IgD-negative memory B cell (primary cell): ENCODE measurements at regions not wholly inside any gene's neighbourhood (a gene's known extent, or its start where the extent isn't known, plus 50 kb on each side); places are given as distances from the start of the nearest gene placed in this dataset.
"Not testable (repeated sequence)": the region's sequence is repeated elsewhere in the genome, so short reads cannot be mapped to it uniquely, and the experiment has no call there.

Source experiments
- H3K27ac Mint-ChIP-seq, 3 donors: one replicate each; pipeline ENCODE4 v1.8.0; 2020 to 2022; ENCODE audit warnings: mild to moderate bottlenecking in 3 of 3, mixed read lengths in 3 of 3, moderate library complexity in 1 of 3
- H3K27me3 Mint-ChIP-seq: one replicate; pipeline ENCODE4 v1.8.0; 2021; ENCODE audit warnings: mixed read lengths
- H3K36me3 Mint-ChIP-seq: one replicate; pipeline ENCODE4 v1.8.0; 2020; ENCODE audit warnings: mild to moderate bottlenecking, mixed read lengths
- H3K4me1 Mint-ChIP-seq, 3 donors: one replicate each; pipeline ENCODE4 v1.8.0; 2020 to 2022; ENCODE audit warnings: mixed read lengths in 3 of 3, mild to moderate bottlenecking in 1 of 3
- H3K4me3 Mint-ChIP-seq, 4 donors: one replicate each; pipeline ENCODE4 v1.8.0; 2020 to 2022; ENCODE audit warnings: mild to moderate bottlenecking in 4 of 4, mixed read lengths in 4 of 4, moderate library complexity in 3 of 4
- H3K9me3 Mint-ChIP-seq, 3 donors: one replicate each; pipeline ENCODE4 v1.8.0; 2020 to 2021; ENCODE audit warnings: mixed read lengths in 3 of 3, mild to moderate bottlenecking in 1 of 3

DNA sequence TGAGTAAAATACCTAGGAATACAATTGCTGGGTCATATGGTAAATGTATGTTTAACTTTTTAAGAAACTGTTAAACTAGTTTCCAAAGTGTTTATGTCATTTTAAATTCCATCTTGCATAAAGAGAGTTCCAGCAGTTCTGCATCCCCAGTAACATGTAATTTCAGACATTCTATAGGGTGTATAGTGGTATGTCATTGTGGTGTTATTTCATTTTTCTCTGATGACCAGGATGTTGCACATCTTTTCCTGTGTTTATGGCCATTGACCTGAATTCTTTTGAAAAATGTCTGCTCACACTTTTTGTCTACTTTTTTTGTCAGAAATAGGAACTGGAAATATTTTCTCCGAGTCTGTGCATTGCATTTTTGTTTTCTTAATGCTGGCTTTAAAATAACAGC, 128.9 kb downstream of the TMEM200A start:
- Mint-ChIP-seq H3K36me3 (no peaks in the 10 kb centered on the region), H3K27ac (no peak overlapping the region), H3K4me3 (no peak overlapping the region)

DNA sequence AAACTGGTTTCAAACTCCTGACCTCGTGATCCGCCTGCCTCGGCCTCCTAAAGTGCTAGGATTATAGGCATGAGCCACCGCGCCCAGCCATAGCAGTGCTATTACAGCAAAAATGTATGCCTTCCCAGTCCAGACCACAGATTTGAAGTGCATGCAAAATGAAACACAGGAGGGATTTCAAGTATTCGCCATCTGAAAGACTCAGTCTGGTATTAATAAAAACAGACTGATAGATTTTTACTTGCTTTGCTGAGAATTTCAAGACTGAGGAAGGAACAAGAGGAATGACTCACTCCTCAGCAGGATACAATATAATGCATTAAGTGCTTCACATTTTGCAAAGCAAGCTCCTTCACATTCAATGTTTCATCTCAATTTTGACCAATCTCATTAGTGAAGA, 134.9 kb downstream of the TMEM200A start:
- Mint-ChIP-seq H3K4me3 (no peak overlapping the region), H3K4me1 (no peaks in the 10 kb centered on the region), H3K27ac (no peak overlapping the region), H3K9me3 (no peaks in the 10 kb centered on the region), H3K36me3 (no peaks in the 10 kb centered on the region), H3K27me3 (peaks cover 3% of the 10 kb centered on the region)

More for the DNA sequence above, 128.9 kb downstream of the TMEM200A start:
- H3K4me1 Mint-ChIP-seq = peaks cover 0 to 12% (median 6%) of the 10 kb centered on the region in 3 donors
- H3K9me3 Mint-ChIP-seq = peaks cover 2 to 8% (median 6%) of the 10 kb centered on the region in 3 donors
- no peaks in the 10 kb centered on the region for H3K27me3 Mint-ChIP-seq

DNA sequence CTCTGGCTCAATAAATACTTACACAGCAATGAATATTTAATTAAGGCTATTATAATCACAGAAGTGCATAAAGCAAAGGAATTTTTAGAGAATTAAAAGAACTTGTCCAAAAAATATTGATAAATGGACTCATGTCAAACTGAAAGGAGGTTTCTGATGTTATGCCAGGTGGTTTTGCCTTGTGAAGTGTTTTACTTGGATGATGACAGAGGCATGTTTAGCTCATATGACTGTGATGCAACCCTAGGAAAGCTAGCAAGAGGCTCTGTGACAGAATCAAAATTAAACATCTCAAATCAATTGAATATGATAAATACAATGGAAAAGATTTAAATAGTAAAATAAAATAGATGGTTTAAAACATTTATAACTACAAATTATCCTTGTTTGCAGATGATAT, 137.3 kb downstream of the TMEM200A start:
- no peak overlapping the region for H3K27ac Mint-ChIP-seq
- no peak overlapping the region for H3K4me3 Mint-ChIP-seq
- H3K9me3 Mint-ChIP-seq = no peaks in the 10 kb centered on the region
- peaks cover 3% of the 10 kb centered on the region for H3K27me3 Mint-ChIP-seq
- H3K4me1 Mint-ChIP-seq = no peaks in the 10 kb centered on the region
- no peaks in the 10 kb centered on the region for H3K36me3 Mint-ChIP-seq

DNA sequence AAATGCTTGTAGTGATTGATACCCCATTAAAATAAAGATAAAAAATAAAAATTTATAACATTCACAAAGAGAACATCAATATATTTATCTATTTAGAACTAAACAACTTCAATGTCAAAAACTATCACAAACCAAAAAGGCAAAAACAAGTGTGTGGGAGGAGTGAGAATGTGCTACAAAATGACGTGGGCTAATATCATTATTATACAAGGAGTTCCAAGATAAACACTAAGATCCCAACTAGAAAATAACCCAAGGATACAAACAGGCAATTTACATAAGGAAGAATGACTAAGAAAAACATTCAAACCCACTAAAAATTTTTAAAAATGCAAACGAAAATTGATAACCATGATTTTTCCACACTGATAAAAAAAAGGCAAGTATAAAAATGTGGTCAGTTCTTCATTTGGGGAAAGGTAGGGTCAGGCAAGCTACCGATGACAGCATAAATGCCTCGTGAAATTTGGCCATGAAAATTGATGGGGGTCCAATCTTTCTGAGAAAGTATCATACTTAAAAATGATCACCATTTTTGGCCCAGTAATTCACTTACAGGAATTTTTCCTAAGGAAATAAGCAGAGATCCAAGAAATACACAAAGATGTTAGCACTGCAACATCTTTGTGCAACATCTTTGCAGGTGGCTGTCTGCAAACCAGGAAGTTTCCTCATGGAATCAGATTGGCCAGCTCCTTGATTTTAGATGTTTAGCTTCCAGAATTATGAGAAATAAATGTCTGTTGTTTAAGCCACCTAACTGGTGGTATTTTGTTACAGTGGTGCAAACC, 140.2 kb downstream of the TMEM200A start:
- no peaks in the 10 kb centered on the region for H3K4me1 Mint-ChIP-seq

DNA sequence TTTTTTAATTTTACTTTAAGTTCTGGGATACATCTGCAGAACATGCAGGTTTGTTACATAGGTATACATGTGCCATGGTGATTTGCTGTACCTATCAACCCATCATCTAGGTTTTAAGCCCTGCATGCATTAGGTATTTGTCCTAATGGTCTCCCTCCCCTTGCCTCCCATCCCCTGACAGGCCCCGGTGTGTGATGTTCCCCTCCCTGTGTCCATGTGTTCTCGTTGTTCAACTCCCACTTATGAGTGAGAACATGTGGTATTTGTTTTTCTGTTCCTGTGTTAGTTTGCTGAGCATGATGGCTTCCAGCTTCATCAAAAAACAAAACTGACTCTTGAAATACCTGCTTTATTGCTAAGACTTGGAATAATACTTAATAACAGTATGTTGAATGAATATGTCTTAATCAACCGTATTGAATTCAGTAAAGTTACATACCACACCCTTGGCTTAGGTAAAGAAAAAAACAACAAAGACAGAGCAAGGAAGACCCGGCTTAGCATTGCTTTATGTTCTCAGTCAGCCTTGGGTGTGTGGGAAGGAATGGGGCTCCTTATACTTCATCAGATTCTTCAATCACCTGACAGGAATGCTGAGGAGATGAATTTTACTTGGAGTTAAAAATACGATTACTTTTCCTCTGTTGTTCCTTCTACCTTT, 141.3 kb downstream of the TMEM200A start:
- H3K27ac Mint-ChIP-seq, H3K9me3 Mint-ChIP-seq, H3K27me3 Mint-ChIP-seq, H3K36me3 Mint-ChIP-seq, H3K4me3 Mint-ChIP-seq, H3K4me1 Mint-ChIP-seq: not testable (repeated sequence)

More for the DNA sequence above, 140.2 kb downstream of the TMEM200A start:
- no peak overlapping the region for H3K4me3 Mint-ChIP-seq
- no peaks in the 10 kb centered on the region for H3K36me3 Mint-ChIP-seq
- peaks cover 0 to 3% (median 0%) of the 10 kb centered on the region in 3 donors for H3K9me3 Mint-ChIP-seq
- no peak overlapping the region for H3K27ac Mint-ChIP-seq
- peaks cover 3% of the 10 kb centered on the region for H3K27me3 Mint-ChIP-seq

DNA sequence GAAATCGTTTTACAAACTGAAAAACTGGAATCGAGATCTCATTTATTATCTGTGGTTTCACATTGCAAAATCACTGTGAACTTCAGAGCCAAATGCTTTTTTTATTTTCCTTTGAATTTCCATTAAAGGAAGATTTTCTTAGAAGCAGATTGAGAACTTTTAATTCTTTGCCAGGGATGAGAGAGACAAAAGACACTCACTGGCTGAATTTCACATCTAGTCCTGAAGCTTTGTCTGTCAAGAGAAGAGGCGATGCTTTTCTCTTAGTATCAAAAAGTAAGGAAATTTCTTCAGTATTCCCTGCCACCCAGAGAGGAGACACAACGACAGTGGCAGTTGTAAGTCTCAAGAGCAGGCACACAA, 141.8 kb downstream of the TMEM200A start:
- peaks cover 1% of the 10 kb centered on the region for H3K27me3 Mint-ChIP-seq
- no peak overlapping the region for H3K4me3 Mint-ChIP-seq
- peaks cover 0 to 5% (median 2%) of the 10 kb centered on the region in 3 donors for H3K4me1 Mint-ChIP-seq
- no peak overlapping the region for H3K27ac Mint-ChIP-seq
- peaks cover 0 to 3% (median 0%) of the 10 kb centered on the region in 3 donors for H3K9me3 Mint-ChIP-seq
- no peaks in the 10 kb centered on the region for H3K36me3 Mint-ChIP-seq

DNA sequence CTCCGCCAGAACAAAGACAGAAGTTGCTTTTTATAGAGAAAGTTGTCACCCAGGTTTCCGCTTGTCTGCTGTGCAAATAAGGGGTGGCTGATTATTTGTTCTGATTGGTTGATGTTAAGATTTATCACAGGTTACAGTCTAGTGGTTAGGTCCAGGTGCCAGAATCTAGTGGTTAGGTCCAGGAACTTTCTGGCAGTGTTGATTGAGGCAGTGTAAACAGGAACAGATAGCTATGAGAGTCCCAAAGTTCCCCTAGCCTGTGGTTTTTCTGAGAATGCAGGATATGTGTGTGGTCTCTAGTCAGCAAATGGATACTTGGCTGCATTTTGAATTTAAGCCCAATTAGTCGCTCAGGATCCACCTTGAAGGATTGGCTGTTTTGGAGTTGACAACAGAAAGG, 148.0 kb downstream of the TMEM200A start:
- Mint-ChIP-seq H3K27me3 (peaks cover 1% of the 10 kb centered on the region), H3K36me3 (peaks cover 6% of the 10 kb centered on the region), H3K27ac (peak overlapping the region in 2 of 3 donors; percentile 2 to 90), H3K9me3 (peaks cover 2 to 8% (median 7%) of the 10 kb centered on the region in 3 donors), H3K4me3 (peak overlapping the region in 1 of 4 donors; percentile 75), H3K4me1 (peaks cover 15 to 37% (median 18%) of the 10 kb centered on the region in 3 donors)

DNA sequence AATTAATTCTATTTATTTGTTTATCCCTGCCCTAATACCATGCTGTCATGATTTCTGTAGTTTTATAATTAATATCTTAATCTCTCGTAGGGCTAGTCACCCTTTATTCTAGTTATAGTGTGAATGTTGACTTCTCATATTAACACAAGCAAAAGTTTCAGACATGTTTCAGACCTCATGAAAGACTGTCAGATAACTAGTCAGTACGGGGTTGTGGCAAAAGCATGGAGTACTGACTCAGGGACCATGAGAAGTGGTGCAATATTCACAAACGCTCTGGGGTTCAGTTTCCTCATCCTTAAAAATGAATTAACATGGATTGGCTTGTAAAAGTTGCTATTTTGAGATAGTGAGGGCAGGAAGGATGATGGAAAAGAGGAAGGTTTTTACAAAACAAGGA, 148.9 kb downstream of the TMEM200A start:
- H3K36me3 Mint-ChIP-seq = peaks cover 6% of the 10 kb centered on the region
- H3K4me3 Mint-ChIP-seq = no peak overlapping the region
- H3K4me1 Mint-ChIP-seq = peaks cover 15 to 37% (median 18%) of the 10 kb centered on the region in 3 donors
- peak overlapping the region in 1 of 3 donors; percentile 85 for H3K27ac Mint-ChIP-seq
- peaks cover 1% of the 10 kb centered on the region for H3K27me3 Mint-ChIP-seq
- H3K9me3 Mint-ChIP-seq = peaks cover 2 to 7% (median 6%) of the 10 kb centered on the region in 3 donors

DNA sequence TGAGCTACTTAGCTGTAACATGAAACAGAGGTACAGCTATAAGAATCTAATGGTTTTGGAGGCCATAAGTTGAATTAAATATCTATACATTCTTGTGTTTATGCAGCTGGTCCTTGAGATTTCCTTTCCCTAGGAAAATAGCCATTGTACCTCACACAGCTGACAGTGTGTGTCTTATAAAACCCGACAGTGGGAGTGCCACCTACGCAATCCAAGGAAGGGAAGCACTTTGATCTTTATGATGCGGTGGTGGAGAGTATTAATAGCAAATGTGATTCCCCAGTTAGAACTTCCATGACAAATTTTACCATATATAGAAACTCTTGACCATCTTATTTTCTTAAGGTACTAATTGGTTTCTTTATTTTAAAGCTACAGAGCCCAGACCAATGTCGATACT, 149.5 kb downstream of the TMEM200A start:
- Mint-ChIP-seq H3K36me3 (peaks cover 6% of the 10 kb centered on the region), H3K27ac (no peak overlapping the region), H3K4me3 (peak overlapping the region in 1 of 4 donors; percentile 76), H3K9me3 (peaks cover 2 to 7% (median 6%) of the 10 kb centered on the region in 3 donors), H3K4me1 (peaks cover 15 to 37% (median 18%) of the 10 kb centered on the region in 3 donors), H3K27me3 (peaks cover under 1% of the 10 kb centered on the region)

DNA sequence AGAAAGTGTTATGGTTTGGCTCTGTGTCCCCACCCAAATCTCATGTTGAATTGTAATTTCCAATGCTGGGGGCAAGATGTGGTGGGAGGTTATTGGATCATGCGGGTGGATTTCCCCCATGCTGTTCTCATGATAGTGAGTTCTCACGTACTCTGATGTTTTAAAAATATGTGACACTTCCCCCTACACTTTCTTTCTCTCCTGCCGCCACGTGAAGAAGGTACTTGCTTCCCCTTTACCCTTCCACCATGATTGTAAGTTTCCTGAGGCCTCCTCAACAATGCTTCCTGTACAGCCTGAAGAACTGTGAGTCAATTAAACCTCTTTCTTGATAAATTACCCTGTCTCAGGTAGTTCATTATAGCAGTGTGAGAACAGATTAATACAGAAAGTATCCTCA, 150.8 kb downstream of the TMEM200A start:
- Mint-ChIP-seq H3K9me3 (peaks cover 2 to 7% (median 5%) of the 10 kb centered on the region in 3 donors), H3K4me1 (peaks cover 15 to 37% (median 18%) of the 10 kb centered on the region in 3 donors), H3K4me3 (peak overlapping the region in 2 of 4 donors; percentile 6 to 56), H3K27me3 (no peaks in the 10 kb centered on the region), H3K27ac (no peak overlapping the region), H3K36me3 (peaks cover 6% of the 10 kb centered on the region)

DNA sequence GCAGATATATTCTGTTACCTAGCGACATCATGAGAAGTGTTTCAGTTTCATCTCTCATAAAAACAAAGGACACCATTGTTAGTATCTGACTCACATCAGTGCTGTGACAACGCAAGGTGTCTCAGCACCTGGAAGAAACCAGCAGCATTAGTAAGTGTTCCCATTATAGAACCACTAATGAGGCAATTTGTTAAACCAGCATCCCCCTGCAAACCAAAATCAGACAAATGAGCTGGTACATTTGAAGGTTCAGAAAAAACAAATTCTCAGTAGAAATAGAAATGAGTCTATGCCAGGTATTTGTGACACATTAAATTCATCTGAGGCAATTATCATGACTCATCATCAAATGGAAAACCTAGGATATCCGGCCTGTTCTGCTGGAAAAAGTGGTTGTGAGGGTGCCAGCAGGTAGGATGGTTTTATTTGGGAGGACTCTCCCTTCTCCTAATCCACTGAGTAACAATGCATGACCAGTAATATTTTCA, 151.7 kb downstream of the TMEM200A start:
- Mint-ChIP-seq H3K27ac (peak overlapping the region in 1 of 3 donors; percentile 52), H3K9me3 (peaks cover 2 to 7% (median 5%) of the 10 kb centered on the region in 3 donors), H3K36me3 (peaks cover 6% of the 10 kb centered on the region), H3K4me3 (no peak overlapping the region), H3K4me1 (peaks cover 15 to 33% (median 18%) of the 10 kb centered on the region in 3 donors), H3K27me3 (no peaks in the 10 kb centered on the region)

DNA sequence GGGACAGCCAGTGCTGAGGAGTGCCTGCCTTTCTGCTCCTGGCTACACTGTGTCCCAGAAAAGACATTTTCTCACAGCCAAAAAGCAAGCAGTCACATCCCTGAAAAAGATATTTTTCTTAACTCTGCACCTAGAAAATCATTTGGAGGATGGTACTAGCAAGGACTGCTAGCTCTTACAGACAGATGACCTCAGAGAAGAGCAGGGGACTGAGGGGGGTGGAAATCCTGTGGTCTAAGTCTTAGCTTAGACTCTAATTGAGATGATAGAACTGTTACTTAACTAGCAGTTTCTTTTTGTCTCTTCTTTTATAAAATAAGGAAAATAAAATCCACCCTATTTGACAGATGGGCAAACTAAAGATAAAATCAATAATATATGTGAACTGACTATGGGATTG, 152.8 kb downstream of the TMEM200A start:
- Mint-ChIP-seq H3K27ac (no peak overlapping the region), H3K36me3 (peaks cover 6% of the 10 kb centered on the region), H3K27me3 (no peaks in the 10 kb centered on the region), H3K9me3 (peaks cover 2 to 7% (median 5%) of the 10 kb centered on the region in 3 donors), H3K4me3 (no peak overlapping the region), H3K4me1 (peaks cover 9 to 24% (median 11%) of the 10 kb centered on the region in 3 donors)

DNA sequence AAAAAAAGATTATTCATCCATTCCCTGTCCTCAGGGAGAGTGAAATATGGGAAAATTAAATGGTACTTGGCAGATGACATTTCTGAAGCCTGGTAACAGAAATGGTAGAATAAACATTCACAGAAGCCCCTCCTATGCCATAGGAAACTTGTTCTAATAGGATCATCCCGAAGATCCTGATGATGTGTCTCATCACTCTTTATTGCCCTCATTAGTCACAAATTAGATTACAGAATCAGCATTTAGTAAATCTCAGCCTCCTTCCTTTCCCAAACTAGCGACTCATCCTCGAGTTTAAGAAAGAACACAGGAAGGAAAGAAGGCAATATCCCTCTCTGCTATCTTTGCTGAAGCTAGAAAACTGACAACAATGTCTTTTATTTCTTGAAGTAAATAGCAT, 154.4 kb downstream of the TMEM200A start:
- no peaks in the 10 kb centered on the region for H3K27me3 Mint-ChIP-seq
- H3K36me3 Mint-ChIP-seq = peaks cover 4% of the 10 kb centered on the region
- no peak overlapping the region for H3K27ac Mint-ChIP-seq
- H3K4me1 Mint-ChIP-seq = peaks cover 8 to 29% (median 10%) of the 10 kb centered on the region in 3 donors
- H3K9me3 Mint-ChIP-seq = peaks cover 2 to 7% (median 5%) of the 10 kb centered on the region in 3 donors
- H3K4me3 Mint-ChIP-seq = no peak overlapping the region

DNA sequence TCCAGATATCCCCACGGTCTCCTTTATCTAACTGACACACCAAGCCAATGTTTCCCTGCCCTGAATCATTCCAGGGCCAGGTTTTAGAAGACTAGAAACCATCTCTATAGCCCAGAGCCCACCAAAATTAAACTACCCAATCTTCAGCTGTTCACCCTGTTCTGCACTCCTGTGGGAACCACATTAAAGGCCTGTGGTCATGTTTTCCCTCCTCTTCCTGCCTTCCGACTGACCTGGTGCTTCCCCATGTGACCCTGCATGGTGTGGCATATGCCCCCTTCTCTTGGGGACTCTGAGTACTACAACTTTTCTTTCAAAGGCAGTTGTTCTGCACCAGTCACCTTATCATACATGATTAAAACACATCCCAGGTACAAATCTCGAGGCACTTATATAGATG, 155.0 kb downstream of the TMEM200A start:
- no peak overlapping the region for H3K27ac Mint-ChIP-seq
- H3K9me3 Mint-ChIP-seq = peaks cover 2 to 7% (median 5%) of the 10 kb centered on the region in 3 donors
- H3K4me3 Mint-ChIP-seq = no peak overlapping the region

DNA sequence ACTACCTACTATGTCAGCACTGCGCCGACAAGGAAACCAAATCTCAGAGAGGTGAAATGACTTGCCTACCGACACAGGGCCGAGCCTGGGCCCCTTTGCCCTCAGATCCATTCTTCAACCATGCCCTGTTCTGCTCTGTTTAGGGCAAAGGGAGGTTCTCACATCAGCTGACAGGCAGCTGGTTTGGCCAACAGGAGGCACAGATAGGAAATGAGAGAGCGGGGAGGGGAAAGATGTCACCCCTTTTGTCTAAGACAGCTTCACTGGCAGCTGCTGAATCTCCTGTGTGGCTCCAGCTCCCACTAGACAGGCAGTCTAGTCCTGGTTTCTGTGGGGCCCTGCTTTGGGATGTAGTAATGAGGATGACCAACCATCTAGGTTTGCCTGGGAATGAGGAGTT, 158.7 kb downstream of the TMEM200A start:
- Mint-ChIP-seq H3K36me3 (no peaks in the 10 kb centered on the region), H3K4me1 (peaks cover 29 to 32% (median 31%) of the 10 kb centered on the region in 3 donors), H3K9me3 (no peaks in the 10 kb centered on the region), H3K4me3 (no peak overlapping the region), H3K27ac (peak overlapping the region in 2 of 3 donors; percentile 83 to 87), H3K27me3 (no peaks in the 10 kb centered on the region)

More for the DNA sequence above, 155.0 kb downstream of the TMEM200A start:
- peaks cover 2% of the 10 kb centered on the region for H3K36me3 Mint-ChIP-seq
- H3K4me1 Mint-ChIP-seq = peaks cover 13 to 33% (median 14%) of the 10 kb centered on the region in 3 donors
- H3K27me3 Mint-ChIP-seq = no peaks in the 10 kb centered on the region
